ENCODE measurements at regions not wholly inside any gene's neighbourhood (a gene's known extent, or its start where the extent isn't known, plus 50 kb on each side); places are given as distances from the start of the nearest gene placed in this dataset.
"Not testable (repeated sequence)": the region's sequence is repeated elsewhere in the genome, so short reads cannot be mapped to it uniquely, and the experiment has no call there.

- H3K27ac Mint-ChIP-seq; H3K4me1 Mint-ChIP-seq; H3K27me3 Mint-ChIP-seq; H3K36me3 Mint-ChIP-seq (ENCODE audit: low read depth); POLR2A ChIA-PET; H3K9me3 Mint-ChIP-seq; CTCF ChIA-PET; H3K4me3 Mint-ChIP-seq; DNase-seq: not testable (repeated sequence)
Measured at GRCh38 chr7:79400-80055, 112.8 kb upstream of the FAM20C start.

GRCh38 chr7:80259-81067 lies 111.9 kb upstream of the FAM20C start:
- DNase-seq, result no peak
- Mint-ChIP-seq H3K9me3 (no peaks in the 10 kb centered on the region), H3K4me3 (no peak overlapping the region), H3K27ac (no peak overlapping the region), H3K36me3 (ENCODE audit: low read depth) (no peaks in the 10 kb centered on the region), H3K4me1 (no peaks in the 10 kb centered on the region), H3K27me3 (no peaks in the 10 kb centered on the region)
- ChIA-PET POLR2A (no interaction called here), CTCF (interaction anchor here (1.3 kb wide), 1 partner anchor 14 kb away, joined by 3 read pairs; no protein-coding TSS in a partner anchor)

- Mint-ChIP-seq H3K27me3 (no peaks in the 10 kb centered on the region), H3K9me3 (no peaks in the 10 kb centered on the region), H3K27ac (no peak overlapping the region), H3K4me1 (no peaks in the 10 kb centered on the region), H3K4me3 (no peak overlapping the region), H3K36me3 (ENCODE audit: low read depth) (no peaks in the 10 kb centered on the region)
- no peak for DNase-seq
- CTCF ChIA-PET, result interaction anchor here (1.3 kb wide), 1 partner anchor 13 kb away, joined by 3 read pairs; no protein-coding TSS in a partner anchor
- POLR2A ChIA-PET, result no interaction called here
Measured at GRCh38 chr7:81068-81925, 111.1 kb upstream of the FAM20C start.

DNA sequence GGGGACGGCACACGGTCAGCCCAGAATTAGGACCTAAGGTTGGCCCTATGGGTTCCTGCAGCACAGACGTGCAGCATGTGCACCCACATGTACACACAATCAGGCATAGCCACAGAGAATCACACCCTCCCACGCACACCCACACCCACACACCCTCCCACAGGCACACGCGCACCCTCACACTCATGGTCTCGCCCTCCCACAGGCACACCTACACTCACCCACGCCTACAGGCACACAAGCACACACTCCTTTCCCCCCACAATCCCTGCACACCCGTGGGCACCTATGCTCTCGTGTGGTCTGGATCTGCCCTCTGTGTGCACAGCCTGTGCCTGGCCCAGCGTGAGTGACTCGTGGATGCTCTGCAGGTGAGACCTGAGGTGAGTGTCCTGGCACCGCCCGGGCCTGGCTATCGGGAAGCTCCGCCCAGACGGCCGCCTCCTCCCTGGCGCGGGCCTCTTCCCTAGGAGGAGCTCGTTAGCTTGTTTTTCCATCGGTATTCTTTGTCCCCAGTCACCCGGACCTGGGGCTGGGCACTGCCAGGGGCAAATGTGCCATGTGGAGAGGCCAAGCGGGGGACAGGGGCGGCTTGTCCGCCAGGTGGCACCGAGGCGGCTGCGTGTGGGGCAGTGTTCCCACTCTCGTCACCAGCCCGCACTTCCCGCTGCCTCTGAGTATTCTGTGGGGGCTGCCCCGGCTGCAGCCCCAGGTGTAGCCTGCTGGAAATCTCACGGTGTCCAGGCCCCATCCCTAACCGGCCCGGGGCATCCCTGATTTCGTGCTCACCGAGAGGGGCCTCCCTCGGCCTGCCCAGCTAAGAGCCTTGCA lies 110.2 kb upstream of the FAM20C start:
- no peaks in the 10 kb centered on the region for H3K4me1 Mint-ChIP-seq
- ChIA-PET CTCF (interaction anchor here (1.3 kb wide), 1 partner anchor 12 kb away, joined by 3 read pairs; no protein-coding TSS in a partner anchor), POLR2A (no interaction called here)
- no peak overlapping the region for H3K27ac Mint-ChIP-seq
- no peaks in the 10 kb centered on the region for H3K27me3 Mint-ChIP-seq
- no peak for DNase-seq
- no peaks in the 10 kb centered on the region for H3K36me3 Mint-ChIP-seq (ENCODE audit: low read depth)
- H3K9me3 Mint-ChIP-seq, result no peaks in the 10 kb centered on the region
- no peak overlapping the region for H3K4me3 Mint-ChIP-seq

GRCh38 chr7:82757-83155 lies 109.6 kb upstream of the FAM20C start:
- no peak overlapping the region for H3K27ac Mint-ChIP-seq
- no peak overlapping the region for H3K4me3 Mint-ChIP-seq
- no peak for DNase-seq
- H3K4me1 Mint-ChIP-seq, result no peaks in the 10 kb centered on the region
- no peaks in the 10 kb centered on the region for H3K36me3 Mint-ChIP-seq (ENCODE audit: low read depth)
- no peaks in the 10 kb centered on the region for H3K27me3 Mint-ChIP-seq
- ChIA-PET POLR2A (no interaction called here), CTCF (no interaction called here)
- no peaks in the 10 kb centered on the region for H3K9me3 Mint-ChIP-seq

DNA sequence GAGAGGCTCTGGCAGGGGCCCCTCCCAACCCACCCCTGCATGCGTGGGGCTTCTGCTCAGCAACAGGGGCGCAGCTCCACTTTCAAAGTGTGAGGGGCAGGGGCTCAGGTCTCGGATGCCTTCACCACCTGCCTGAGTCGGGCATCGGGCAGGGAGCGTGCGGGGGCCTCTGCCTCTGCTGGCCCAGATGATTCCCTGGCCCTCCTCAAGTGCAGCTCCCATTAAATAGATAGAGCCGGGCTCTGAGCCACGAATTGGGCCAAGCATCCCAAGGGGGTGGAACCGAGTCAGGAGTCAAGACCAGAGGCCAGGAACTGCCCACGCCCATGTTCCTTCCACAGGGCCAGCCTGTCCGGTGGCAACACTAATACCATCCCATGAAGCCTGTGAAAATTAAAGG lies 108.9 kb upstream of the FAM20C start:
- H3K4me1 Mint-ChIP-seq, result no peaks in the 10 kb centered on the region
- ChIA-PET POLR2A (no interaction called here), CTCF (no interaction called here)
- DNase-seq, result no peak
- no peaks in the 10 kb centered on the region for H3K27me3 Mint-ChIP-seq
- H3K27ac Mint-ChIP-seq, result no peak overlapping the region
- no peak overlapping the region for H3K4me3 Mint-ChIP-seq
- no peaks in the 10 kb centered on the region for H3K36me3 Mint-ChIP-seq (ENCODE audit: low read depth)
- H3K9me3 Mint-ChIP-seq, result no peaks in the 10 kb centered on the region

GRCh38 chr7:83861-84632 lies 108.3 kb upstream of the FAM20C start:
- H3K4me3 Mint-ChIP-seq, result no peak overlapping the region
- CTCF ChIA-PET, result no interaction called here

DNA sequence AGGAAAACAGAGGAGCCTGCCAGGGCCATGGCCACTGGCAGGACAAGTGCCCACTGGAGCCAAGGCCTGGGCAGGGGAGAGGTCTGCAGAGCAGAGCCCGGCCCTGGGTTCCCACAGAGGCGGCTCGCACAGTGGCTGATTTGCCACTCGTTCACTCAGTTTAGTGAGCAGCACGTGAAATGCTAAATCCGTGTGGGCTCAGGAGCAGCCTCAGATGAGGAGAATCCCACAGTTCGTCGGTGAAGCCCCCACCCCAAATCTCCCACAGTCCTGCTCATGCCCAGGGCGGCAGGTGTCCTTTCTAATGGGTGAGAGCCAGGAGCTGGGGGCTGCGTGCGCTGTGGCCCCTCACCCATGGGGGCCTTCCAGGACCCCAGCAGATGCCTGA lies 107.7 kb upstream of the FAM20C start:
- CTCF ChIA-PET, result no interaction called here
- POLR2A ChIA-PET, result no interaction called here
- no peak for DNase-seq
- H3K36me3 Mint-ChIP-seq (ENCODE audit: low read depth), result no peaks in the 10 kb centered on the region
- no peak overlapping the region for H3K4me3 Mint-ChIP-seq
- H3K27ac Mint-ChIP-seq, result no peak overlapping the region
- H3K4me1 Mint-ChIP-seq, result no peaks in the 10 kb centered on the region
- no peaks in the 10 kb centered on the region for H3K27me3 Mint-ChIP-seq
- H3K9me3 Mint-ChIP-seq, result no peaks in the 10 kb centered on the region

More at GRCh38 chr7:83861-84632, 108.3 kb upstream of the FAM20C start:
- DNase-seq, result no peak
- no peaks in the 10 kb centered on the region for H3K9me3 Mint-ChIP-seq
- H3K4me1 Mint-ChIP-seq, result no peaks in the 10 kb centered on the region
- POLR2A ChIA-PET, result no interaction called here
- no peak overlapping the region for H3K27ac Mint-ChIP-seq
- H3K27me3 Mint-ChIP-seq, result no peaks in the 10 kb centered on the region
- no peaks in the 10 kb centered on the region for H3K36me3 Mint-ChIP-seq (ENCODE audit: low read depth)

- CTCF ChIA-PET, result no interaction called here
- Mint-ChIP-seq H3K36me3 (ENCODE audit: low read depth) (no peaks in the 10 kb centered on the region), H3K9me3 (no peaks in the 10 kb centered on the region), H3K27ac (no peak overlapping the region), H3K4me1 (peaks cover 3% of the 10 kb centered on the region), H3K4me3 (no peak overlapping the region), H3K27me3 (no peaks in the 10 kb centered on the region)
- POLR2A ChIA-PET, result no interaction called here
- DNase-seq, result no peak
Measured at GRCh38 chr7:85074-85882, 107.1 kb upstream of the FAM20C start.

DNA sequence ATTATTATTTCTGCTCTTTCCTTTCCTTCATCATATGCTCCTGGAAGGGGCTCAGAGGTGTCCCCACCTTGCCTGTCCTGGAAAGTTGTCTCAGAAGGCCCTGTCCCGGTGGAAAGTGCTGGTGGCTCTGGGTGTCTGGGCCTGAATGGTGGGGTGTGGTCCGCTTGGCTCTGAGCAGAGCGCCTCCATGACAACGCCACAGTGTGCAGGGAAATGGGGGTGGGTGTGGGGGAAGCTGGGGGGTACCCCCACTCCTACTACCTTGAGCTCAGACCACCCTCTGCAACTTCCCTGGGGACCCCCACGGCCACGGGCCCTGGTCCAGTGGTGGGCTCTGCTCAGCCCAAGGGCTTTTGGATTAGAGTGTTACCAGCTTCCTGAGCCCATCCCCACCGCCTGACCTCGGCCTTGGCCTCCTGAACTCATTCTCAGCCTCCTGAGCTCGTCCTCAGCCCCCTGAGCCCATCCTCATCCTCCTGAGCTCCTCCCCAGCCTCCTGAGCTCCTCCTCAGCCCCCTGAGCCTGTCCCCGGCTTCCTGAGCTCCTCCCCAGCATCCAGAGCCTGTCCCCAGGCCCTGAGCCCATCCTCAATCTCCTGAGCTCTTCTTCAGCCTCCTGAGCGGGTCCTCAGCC lies 106.4 kb upstream of the FAM20C start:
- ChIA-PET CTCF (interaction anchor here (0.7 kb wide), 1 partner anchor 16 kb away, joined by 3 read pairs; no protein-coding TSS in a partner anchor), POLR2A (no interaction called here)
- H3K9me3 Mint-ChIP-seq, result no peaks in the 10 kb centered on the region
- H3K36me3 Mint-ChIP-seq (ENCODE audit: low read depth), result no peaks in the 10 kb centered on the region
- peaks cover 9% of the 10 kb centered on the region for H3K4me1 Mint-ChIP-seq
- no peaks in the 10 kb centered on the region for H3K27me3 Mint-ChIP-seq
- H3K27ac Mint-ChIP-seq, result no peak overlapping the region
- no peak overlapping the region for H3K4me3 Mint-ChIP-seq
- no peak for DNase-seq

GRCh38 chr7:86629-87028 lies 105.7 kb upstream of the FAM20C start:
- H3K9me3 Mint-ChIP-seq, result no peaks in the 10 kb centered on the region
- H3K36me3 Mint-ChIP-seq (ENCODE audit: low read depth), result no peaks in the 10 kb centered on the region
- no peak for DNase-seq
- no peak overlapping the region for H3K27ac Mint-ChIP-seq
- ChIA-PET POLR2A (no interaction called here), CTCF (interaction anchor here (0.7 kb wide), 1 partner anchor 16 kb away, joined by 3 read pairs; no protein-coding TSS in a partner anchor)
- peaks cover 9% of the 10 kb centered on the region for H3K4me1 Mint-ChIP-seq
- no peaks in the 10 kb centered on the region for H3K27me3 Mint-ChIP-seq
- H3K4me3 Mint-ChIP-seq, result no peak overlapping the region
